SK-N-SH (cell line): ENCODE measurements at regions not wholly inside any gene's neighbourhood (a gene's known extent, or its start where the extent isn't known, plus 50 kb on each side); places are given as distances from the start of the nearest gene placed in this dataset.

Experiments
- GATA2 ChIP-seq: sonication (generic); formaldehyde crosslinking; IDR thresholded peaks from 2 replicates; pipeline ENCODE4 v1.5.0; 2020; ENCODE audit warnings: mild to moderate bottlenecking, missing genetic modification reagents
- MAX ChIP-seq: IDR thresholded peaks from 2 replicates; pipeline ENCODE4 v1.4.0; 2012; ENCODE audit warnings: low read depth
- YY1 ChIP-seq: IDR thresholded peaks from 2 replicates; pipeline ENCODE4 v1.4.0; 2012; ENCODE audit warnings: low read depth, mild to moderate bottlenecking

- TF ChIP-seq MAX = no peak
- no peak for TF ChIP-seq YY1
- TF ChIP-seq GATA2 (CRISPR knock-in tag) = no peak
Measured at GRCh38 chr5:61277190-61277589, 54.9 kb upstream of the ZSWIM6 start.
